GDM1 (cell line): ENCODE measurements at regions not wholly inside any gene's neighbourhood (a gene's known extent, or its start where the extent isn't known, plus 50 kb on each side); places are given as distances from the start of the nearest gene placed in this dataset.

ENCODE experiments used
- DNase-seq: peaks from one replicate; lab custom pipeline; 2025; lab: John Stamatoyannopoulos, UW

- no peak for DNase-seq
Measured at GRCh38 chr5:73291873-73292272, 118.9 kb downstream of the TMEM174 start.

- DNase-seq, result no peak
Measured at GRCh38 chr5:73290242-73290641, 117.2 kb downstream of the TMEM174 start.

GRCh38 chr5:73288803-73289720 lies 116.1 kb downstream of the TMEM174 start:
- DNase-seq, result no peak

- no peak for DNase-seq
Measured at GRCh38 chr5:73286896-73287295, 113.9 kb downstream of the TMEM174 start.

DNA sequence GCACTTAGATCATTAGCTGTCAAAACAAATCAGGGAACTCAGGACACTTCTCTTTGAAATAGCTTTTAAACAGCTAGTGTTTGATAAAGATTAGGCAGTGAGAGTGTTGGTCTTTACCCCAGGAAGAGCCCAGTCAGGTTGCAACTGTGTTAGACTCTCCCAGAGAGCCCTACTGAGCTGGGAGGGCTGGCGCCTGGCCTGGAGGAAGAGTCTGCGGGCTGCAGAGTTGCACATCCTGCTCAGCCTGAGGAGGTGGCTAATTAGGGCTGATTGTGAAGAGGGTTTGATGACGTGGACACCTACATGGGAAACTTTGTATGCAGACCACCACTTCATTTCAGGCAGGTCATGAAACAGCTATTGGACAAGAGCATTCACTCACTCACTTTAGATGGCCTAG lies 112.0 kb downstream of the TMEM174 start:
- DNase-seq, result no peak

GRCh38 chr5:73284220-73284795 lies 111.3 kb downstream of the TMEM174 start:
- DNase-seq, result no peak

DNA sequence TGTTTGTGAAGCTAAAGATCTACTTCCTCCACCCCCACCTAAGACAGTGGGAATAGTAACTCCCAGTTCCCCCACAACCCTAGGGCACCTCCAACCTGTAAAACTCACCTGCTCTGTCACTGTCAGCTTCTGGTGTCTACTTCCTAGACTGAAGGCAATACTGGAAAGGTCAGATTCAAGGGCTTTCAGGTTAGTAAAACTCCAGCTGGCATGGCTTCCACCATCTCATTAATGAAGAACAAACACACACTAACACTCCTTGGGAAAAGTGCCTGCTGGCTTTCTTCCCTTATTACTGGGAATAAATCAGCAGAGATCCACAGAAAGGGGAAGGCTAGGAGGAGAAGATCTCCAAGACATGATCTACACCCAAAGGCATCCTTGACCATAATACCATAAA lies 109.9 kb downstream of the TMEM174 start:
- no peak for DNase-seq

- DNase-seq, result no peak
Measured at GRCh38 chr5:73282383-73282782, 109.4 kb downstream of the TMEM174 start.

DNA sequence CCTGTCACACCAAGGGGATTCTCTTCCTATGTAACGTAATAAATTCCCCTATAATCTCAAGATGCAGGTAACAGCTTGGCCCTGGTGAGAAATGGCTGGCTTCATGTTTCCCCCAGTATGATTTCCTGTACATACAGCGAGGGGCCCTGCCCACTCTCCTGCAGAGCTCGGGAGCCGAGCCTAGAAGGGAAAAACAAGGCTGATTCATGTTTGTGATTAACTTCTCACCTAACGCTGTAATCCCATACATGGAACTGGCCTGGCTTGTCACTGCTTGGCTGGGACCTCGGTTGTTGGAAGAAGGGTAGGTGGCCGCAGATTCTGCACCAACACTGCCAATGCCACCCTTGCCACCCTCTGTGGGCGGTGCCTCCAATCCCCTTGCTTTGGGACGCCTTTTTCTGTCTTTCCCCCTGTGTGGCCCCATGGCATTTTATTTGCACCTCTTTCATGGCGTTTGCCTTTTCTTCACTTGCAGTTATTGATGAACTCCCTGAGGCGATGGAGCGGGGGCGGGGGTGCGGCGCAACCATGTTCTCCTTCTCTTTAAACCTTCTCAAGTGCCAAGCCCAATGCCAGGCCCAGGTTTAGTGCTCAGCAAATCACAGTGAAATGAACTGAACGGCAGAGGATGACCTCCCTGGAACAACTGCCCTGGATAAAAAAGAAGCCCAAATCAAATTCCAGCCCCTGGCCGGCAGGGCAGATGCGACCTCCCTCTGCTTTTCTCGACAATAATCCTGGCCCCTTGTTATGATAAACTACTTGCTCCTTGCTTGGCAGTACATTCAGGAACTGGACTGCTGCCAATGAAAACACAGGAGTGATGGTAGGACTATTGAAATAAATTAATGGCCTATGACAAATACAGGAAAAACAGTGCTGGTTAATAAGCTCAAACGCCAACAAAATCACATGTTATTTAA lies 108.1 kb downstream of the TMEM174 start:
- DNase-seq, result no peak

- DNase-seq, result no peak
Measured at GRCh38 chr5:73280386-73280785, 107.4 kb downstream of the TMEM174 start.

- no peak for DNase-seq
Measured at GRCh38 chr5:73279805-73280204, 106.8 kb downstream of the TMEM174 start.

GRCh38 chr5:73278693-73279092 lies 105.7 kb downstream of the TMEM174 start:
- DNase-seq, result no peak

GRCh38 chr5:73274881-73275663 lies 102.1 kb downstream of the TMEM174 start:
- DNase-seq, result no peak

- DNase-seq, result no peak
Measured at GRCh38 chr5:73274121-73274520, 101.1 kb downstream of the TMEM174 start.

DNA sequence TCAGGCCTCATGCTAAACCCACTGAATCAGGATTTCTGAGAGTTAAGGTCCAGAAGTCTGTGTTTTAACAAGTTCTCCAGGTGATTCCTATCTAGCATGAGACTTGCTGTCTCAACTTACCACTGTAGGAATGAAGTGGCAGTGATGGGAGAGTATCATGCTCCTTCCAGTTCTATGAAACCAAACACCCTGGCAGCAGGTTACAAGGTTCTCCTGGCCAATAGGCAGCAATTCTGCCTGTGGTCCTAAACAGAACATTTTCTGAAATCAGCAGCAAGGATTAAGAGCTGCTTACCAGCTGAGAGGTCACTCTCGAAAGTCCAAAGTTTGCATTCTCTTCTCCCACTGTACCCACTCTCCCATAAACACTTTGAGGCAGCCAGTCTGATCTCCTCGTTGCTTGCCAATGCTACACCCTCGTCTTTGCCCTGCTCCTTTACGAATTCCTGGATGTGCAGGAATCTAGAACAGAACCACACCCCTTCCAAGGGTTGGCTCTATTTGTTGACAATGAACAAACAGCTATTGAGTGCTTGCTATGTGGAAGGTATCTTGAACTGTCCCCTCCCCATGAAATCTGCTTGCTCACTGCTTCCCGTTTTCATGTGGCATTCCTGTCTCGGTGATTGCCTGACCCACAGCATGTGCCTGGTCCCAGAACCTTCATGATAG lies 100.5 kb downstream of the TMEM174 start:
- no peak for DNase-seq

GRCh38 chr5:73272351-73272750 lies 99.4 kb downstream of the TMEM174 start:
- no peak for DNase-seq

DNA sequence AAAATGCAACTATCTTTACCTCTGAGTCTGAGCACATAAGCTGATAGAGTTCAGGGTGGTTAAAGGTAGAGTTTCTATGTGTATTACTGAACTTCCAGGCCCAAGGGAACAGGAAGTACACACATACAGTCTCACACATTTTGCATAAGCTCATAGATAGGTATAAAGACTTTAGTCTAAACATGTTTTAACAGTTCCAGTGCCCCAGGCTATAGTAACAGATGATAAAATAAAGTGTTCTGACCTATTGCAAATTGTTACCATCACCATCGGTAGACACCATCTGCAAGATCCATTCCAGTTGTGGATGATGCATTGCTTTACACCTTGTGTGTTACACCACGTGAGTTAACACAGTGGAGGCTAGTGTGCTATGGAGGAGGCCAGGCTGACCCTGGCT lies 95.8 kb downstream of the TMEM174 start:
- no peak for DNase-seq

DNA sequence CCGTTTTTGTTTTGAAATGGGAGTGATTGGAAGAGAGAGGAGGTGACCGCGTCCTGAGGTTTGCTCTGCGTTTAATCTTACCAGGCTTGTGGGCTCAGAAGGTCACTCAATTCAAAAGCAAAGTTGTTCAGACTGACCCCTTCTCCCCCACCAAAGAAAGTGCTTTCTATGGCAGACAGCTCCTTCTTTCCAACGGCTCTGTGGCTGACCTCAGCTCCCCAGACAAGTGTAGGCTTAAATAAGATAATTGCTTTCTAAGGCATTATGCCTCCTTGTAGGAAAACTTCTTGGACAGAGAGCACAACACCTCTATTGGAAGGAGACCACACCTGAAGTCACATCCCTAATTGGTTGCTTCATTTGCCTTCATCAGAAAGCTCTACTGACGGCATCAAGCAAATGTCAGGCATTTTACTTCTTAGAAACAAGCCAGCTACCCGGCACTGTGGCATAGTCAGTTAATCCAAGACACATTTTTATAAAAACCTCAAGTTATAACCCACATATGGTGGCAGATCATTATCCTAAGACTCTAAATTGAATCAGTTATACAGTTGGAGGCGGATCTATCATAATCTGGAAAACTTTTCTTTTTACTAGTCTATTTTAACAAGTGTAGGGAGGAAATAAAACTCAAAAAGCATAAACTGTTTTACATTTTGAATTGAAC lies 94.9 kb downstream of the TMEM174 start:
- DNase-seq, result no peak

DNA sequence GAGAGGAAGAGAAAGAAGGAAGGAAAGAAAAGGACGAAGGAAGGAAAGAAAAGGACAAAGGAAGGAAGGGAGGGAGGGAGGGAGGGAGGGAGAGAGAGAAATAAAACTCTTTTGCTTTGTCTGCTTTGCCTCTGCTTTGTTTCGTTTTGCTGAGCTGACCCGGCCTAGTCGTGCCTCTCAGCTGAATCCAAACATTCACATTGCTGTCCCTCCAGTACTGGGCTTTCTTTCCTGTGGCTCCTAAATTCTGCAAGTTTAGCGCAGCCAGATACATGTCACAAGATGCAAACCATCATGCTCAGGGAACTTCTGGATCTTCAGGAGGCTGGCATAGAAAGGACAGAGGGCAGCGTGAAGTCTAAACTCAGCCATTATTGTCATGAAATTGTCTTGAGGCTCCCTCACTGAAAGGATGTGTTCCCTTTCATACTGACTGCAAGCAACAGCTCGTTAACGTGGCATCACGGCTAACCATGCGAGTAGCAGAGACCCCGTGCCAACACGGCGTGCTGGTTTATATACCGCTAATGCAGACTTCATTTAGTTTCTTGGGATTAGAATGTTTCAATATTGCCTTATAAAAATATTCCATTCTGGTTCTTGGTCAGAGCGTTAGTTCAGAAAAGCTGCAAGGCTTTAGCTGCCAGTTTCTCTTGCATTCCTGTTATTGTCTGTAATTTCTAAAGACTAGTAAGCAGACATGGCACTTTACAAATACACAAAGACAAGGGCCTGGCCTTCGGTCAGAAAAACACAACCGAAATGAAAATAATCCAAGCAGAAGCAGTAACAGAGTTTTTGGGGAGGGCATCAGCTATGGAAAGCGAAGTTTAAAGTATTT lies 94.2 kb downstream of the TMEM174 start:
- DNase-seq, result no peak
